Kasumi-1 (cell line): ENCODE measurements at regions not wholly inside any gene's neighbourhood (a gene's known extent, or its start where the extent isn't known, plus 50 kb on each side); places are given as distances from the start of the nearest gene placed in this dataset.
A peak's percentile ranks its signal among the peaks of the same experiment; 100 is the strongest.

Experiments
- DNase-seq, 2 experiments: peaks; one replicate each; lab custom pipeline; 2025; lab: John Stamatoyannopoulos, UW

- no peak for DNase-seq
Observed at GRCh38 chr5:2532809-2533208, 218.7 kb downstream of the IRX2 start.

GRCh38 chr5:2531318-2531717 lies 220.2 kb downstream of the IRX2 start:
- no peak for DNase-seq

GRCh38 chr5:2530609-2531008 lies 220.9 kb downstream of the IRX2 start:
- no peak for DNase-seq

- DNase-seq, result no peak
Observed at GRCh38 chr5:2529371-2530092, 221.9 kb downstream of the IRX2 start.

- DNase-seq, result no peak
Observed at GRCh38 chr5:2525351-2525750, 226.1 kb downstream of the IRX2 start.

- no peak for DNase-seq
Observed at GRCh38 chr5:2524620-2525019, 226.9 kb downstream of the IRX2 start.

- DNase-seq, result no peak
Observed at GRCh38 chr5:2523180-2523579, 228.3 kb downstream of the IRX2 start.

GRCh38 chr5:2522372-2522771 lies 229.1 kb downstream of the IRX2 start:
- DNase-seq, result peak; percentile 88 to 90

GRCh38 chr5:2519153-2519552 lies 232.3 kb downstream of the IRX2 start:
- no peak for DNase-seq

GRCh38 chr5:2517451-2517850 lies 234.0 kb downstream of the IRX2 start:
- no peak for DNase-seq

GRCh38 chr5:2515180-2515764 lies 236.2 kb downstream of the IRX2 start:
- no peak for DNase-seq

GRCh38 chr5:2514484-2514883 lies 237.0 kb downstream of the IRX2 start:
- DNase-seq, result no peak

GRCh38 chr5:2511706-2512105 lies 239.8 kb downstream of the IRX2 start:
- no peak for DNase-seq

- DNase-seq, result no peak
Observed at GRCh38 chr5:2511126-2511525, 240.4 kb downstream of the IRX2 start.

- DNase-seq, result no peak
Observed at GRCh38 chr5:2509527-2509926, 241.9 kb downstream of the IRX2 start.

GRCh38 chr5:2508514-2508913 lies 243.0 kb downstream of the IRX2 start:
- no peak for DNase-seq

- no peak for DNase-seq
Observed at GRCh38 chr5:2507611-2508010, 243.9 kb downstream of the IRX2 start.

- DNase-seq, result no peak
Observed at GRCh38 chr5:2506603-2507002, 244.9 kb downstream of the IRX2 start.

GRCh38 chr5:2505217-2505616 lies 246.3 kb downstream of the IRX2 start:
- DNase-seq, result no peak

GRCh38 chr5:2502970-2503594 lies 248.4 kb downstream of the IRX2 start:
- DNase-seq, result no peak

GRCh38 chr5:2499917-2500316 lies 251.6 kb downstream of the IRX2 start:
- DNase-seq, result no peak

GRCh38 chr5:2496891-2497290 lies 254.6 kb downstream of the IRX2 start:
- DNase-seq, result no peak

- no peak for DNase-seq
Observed at GRCh38 chr5:2496126-2496525, 255.4 kb downstream of the IRX2 start.

- DNase-seq, result no peak
Observed at GRCh38 chr5:2493356-2493755, 258.1 kb downstream of the IRX2 start.
